ENCODE measurements at regions not wholly inside any gene's neighbourhood (a gene's known extent, or its start where the extent isn't known, plus 50 kb on each side); places are given as distances from the start of the nearest gene placed in this dataset.

DNA sequence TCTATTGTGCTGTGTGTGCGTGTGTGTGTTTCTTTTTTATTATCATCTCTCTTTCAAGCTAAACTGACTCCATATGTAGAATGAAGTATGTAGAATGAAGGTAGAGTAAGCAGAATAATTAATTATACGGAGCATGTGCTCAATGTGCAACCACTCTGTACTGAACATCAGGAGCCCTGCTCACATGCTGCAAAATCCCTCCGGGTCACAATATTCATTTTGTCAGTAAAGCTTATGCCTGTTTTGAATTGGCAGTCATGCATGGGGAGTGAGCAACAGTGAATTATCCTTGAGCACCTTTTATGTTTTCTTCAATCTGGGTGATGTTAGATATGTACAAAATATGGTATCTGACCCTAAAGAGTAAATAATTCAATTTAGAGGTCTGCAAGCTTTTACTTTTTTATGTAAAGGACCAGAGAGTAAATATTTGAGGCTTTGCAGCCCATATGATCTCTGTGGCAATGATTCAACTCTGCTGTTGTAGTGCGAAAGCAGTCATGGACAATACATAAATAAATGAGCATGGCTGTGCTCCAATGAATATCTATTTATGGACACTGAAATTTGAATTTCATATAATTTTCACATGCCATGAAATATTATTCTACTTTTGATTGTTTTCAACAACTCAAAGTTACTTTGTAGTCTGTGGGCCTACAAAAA, 199.9 kb downstream of the VGLL3 start:
- 90 to 91% methylated on average over 4 of the region's 4 CpGs for WGBS, 2 donors
- Histone ChIP-seq H3K36me3 (no peaks in the 10 kb centered on the region), H3K9me3 (no peaks in the 10 kb centered on the region), H3K4me3 (no peak overlapping the region), H3K27me3 (no peaks in the 10 kb centered on the region), H3K4me1 (no peaks in the 10 kb centered on the region), H3K27ac (no peak overlapping the region)
- TF ChIP-seq CTCF (IDR thresholded peaks at IDR 0.05) (no peak), EP300 (IDR thresholded peaks at IDR 0.05) (no peak), POLR2A (IDR thresholded peaks at IDR 0.05) (no peak), POLR2AphosphoS5 (IDR thresholded peaks at IDR 0.05) (no peak)
- no peak for ATAC-seq (ENCODE audit: low FRiP score in 2 of 2)
- DNase-seq = no peak

GRCh38 chr3:86788371-86788770, 202.6 kb downstream of the VGLL3 start:
- H3K36me3 ChIP-seq = no peaks in the 10 kb centered on the region
- no peaks in the 10 kb centered on the region for H3K4me1 ChIP-seq
- H3K4me3 ChIP-seq = no peak overlapping the region
- WGBS, 2 donors = 70 to 83% methylated on average over 2 of the region's 2 CpGs
- DNase-seq (no peak), ATAC-seq (ENCODE audit: low FRiP score in 2 of 2) (peak in 1 of 2 donors; percentile 63)
- H3K27ac ChIP-seq = no peak overlapping the region
- H3K9me3 ChIP-seq = no peaks in the 10 kb centered on the region
- no peak for TF ChIP-seq EP300 (IDR thresholded peaks at IDR 0.05)
- TF ChIP-seq POLR2A (IDR thresholded peaks at IDR 0.05) = no peak
- TF ChIP-seq POLR2AphosphoS5 (IDR thresholded peaks at IDR 0.05) = no peak
- no peak for TF ChIP-seq CTCF (IDR thresholded peaks at IDR 0.05)
- no peaks in the 10 kb centered on the region for H3K27me3 ChIP-seq

DNA sequence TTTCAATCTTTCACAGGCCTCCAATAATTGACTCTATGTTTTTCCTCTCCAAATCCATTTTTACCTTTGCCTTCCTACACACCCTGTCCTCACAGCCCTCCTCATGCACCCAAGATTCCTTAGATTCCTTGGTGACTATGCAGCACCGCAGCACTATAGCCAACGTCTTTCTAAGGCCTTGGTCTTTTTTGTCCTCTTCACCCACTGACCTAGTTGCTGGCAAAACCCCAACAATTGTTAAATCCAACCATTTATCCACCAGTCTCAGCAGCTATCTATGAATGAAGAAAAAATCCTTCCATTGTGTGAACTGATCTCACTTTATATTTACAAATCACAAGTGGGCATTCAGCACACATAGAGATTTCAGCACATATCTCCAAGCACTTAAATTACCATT, 203.9 kb downstream of the VGLL3 start:
- H3K27ac ChIP-seq = no peak overlapping the region
- DNase-seq = no peak
- WGBS, 2 donors = 54 to 61% methylated on average over 2 of the region's 2 CpGs

DNA sequence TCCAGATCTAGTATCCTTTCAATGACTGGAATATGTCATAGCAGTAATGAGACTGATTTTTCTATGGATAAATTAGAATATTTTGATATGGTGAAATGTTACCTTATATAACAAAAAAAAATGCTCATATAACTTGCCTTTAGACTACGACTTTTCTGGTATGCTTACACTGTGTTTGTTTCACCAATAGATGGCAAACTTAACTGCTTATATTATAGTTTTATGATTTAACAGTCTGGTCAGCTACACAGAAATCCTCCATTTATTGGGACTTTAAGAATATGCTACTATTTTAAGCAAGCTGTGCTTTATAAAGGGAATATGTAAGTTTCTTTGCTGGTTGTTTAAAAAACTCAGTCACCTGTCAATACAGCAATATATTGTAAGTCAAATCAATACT, 205.6 kb downstream of the VGLL3 start:
- peak in 1 of 2 donors; percentile 64 for ATAC-seq (ENCODE audit: low FRiP score in 2 of 2)
- 52 to 58% methylated on average over 1 of the region's 1 CpG for WGBS, 2 donors

More for the DNA sequence above, 203.9 kb downstream of the VGLL3 start:
- Histone ChIP-seq H3K27me3 (no peaks in the 10 kb centered on the region), H3K4me3 (no peak overlapping the region), H3K36me3 (no peaks in the 10 kb centered on the region), H3K4me1 (no peaks in the 10 kb centered on the region), H3K9me3 (no peaks in the 10 kb centered on the region)
- TF ChIP-seq POLR2AphosphoS5 (IDR thresholded peaks at IDR 0.05) (no peak), EP300 (IDR thresholded peaks at IDR 0.05) (no peak), CTCF (IDR thresholded peaks at IDR 0.05) (no peak), POLR2A (IDR thresholded peaks at IDR 0.05) (no peak)
- ATAC-seq (ENCODE audit: low FRiP score in 2 of 2) = no peak

More for the DNA sequence above, 205.6 kb downstream of the VGLL3 start:
- Histone ChIP-seq H3K4me3 (no peak overlapping the region), H3K36me3 (no peaks in the 10 kb centered on the region), H3K4me1 (no peaks in the 10 kb centered on the region), H3K27me3 (no peaks in the 10 kb centered on the region), H3K9me3 (no peaks in the 10 kb centered on the region), H3K27ac (no peak overlapping the region)
- no peak for DNase-seq
- TF ChIP-seq EP300 (IDR thresholded peaks at IDR 0.05) = no peak
- TF ChIP-seq CTCF (IDR thresholded peaks at IDR 0.05) = peak in 1 of 6 experiments; percentile 13
- no peak for TF ChIP-seq POLR2AphosphoS5 (IDR thresholded peaks at IDR 0.05)
- no peak for TF ChIP-seq POLR2A (IDR thresholded peaks at IDR 0.05)
